HG02981 (cell line): ENCODE measurements at regions not wholly inside any gene's neighbourhood (a gene's known extent, or its start where the extent isn't known, plus 50 kb on each side); places are given as distances from the start of the nearest gene placed in this dataset.

Source experiments
- ATAC-seq: cut with Tn5 transposase; IDR thresholded peaks from one replicate; pipeline ENCODE4 v1.9.1; 2021; ENCODE audit warnings: mild to moderate bottlenecking, moderate library complexity; ENCODE audit not compliant: unreplicated experiment

GRCh38 chr10:43943818-43944360, 295.2 kb upstream of the ZNF32 start:
- no peak for ATAC-seq

GRCh38 chr10:43943119-43943817, 294.6 kb upstream of the ZNF32 start:
- ATAC-seq, result no peak

GRCh38 chr10:43942096-43942850, 293.6 kb upstream of the ZNF32 start:
- no peak for ATAC-seq

- no peak for ATAC-seq
These were observed 292.5 kb upstream of the ZNF32 start for GRCh38 chr10:43940898-43941837.

GRCh38 chr10:43939939-43940820, 291.5 kb upstream of the ZNF32 start:
- no peak for ATAC-seq

GRCh38 chr10:43939389-43939938, 290.8 kb upstream of the ZNF32 start:
- no peak for ATAC-seq

GRCh38 chr10:43938810-43939209, 290.1 kb upstream of the ZNF32 start:
- no peak for ATAC-seq

- ATAC-seq, result no peak
These were observed 282.7 kb upstream of the ZNF32 start for GRCh38 chr10:43931308-43931930.

GRCh38 chr10:43930777-43931176, 282.1 kb upstream of the ZNF32 start:
- no peak for ATAC-seq

- ATAC-seq, result no peak
These were observed 281.6 kb upstream of the ZNF32 start for GRCh38 chr10:43930243-43930642.

GRCh38 chr10:43929122-43929521, 280.4 kb upstream of the ZNF32 start:
- ATAC-seq, result no peak

- ATAC-seq, result no peak
These were observed 279.8 kb upstream of the ZNF32 start for GRCh38 chr10:43928425-43928968.

GRCh38 chr10:43926875-43927406, 278.3 kb upstream of the ZNF32 start:
- no peak for ATAC-seq

- ATAC-seq, result no peak
These were observed 277.7 kb upstream of the ZNF32 start for GRCh38 chr10:43926371-43926770.

- no peak for ATAC-seq
These were observed 277.1 kb upstream of the ZNF32 start for GRCh38 chr10:43925793-43926192.

- no peak for ATAC-seq
These were observed 274.6 kb upstream of the ZNF32 start for GRCh38 chr10:43923328-43923727.

GRCh38 chr10:43922335-43923280, 273.9 kb upstream of the ZNF32 start:
- no peak for ATAC-seq

GRCh38 chr10:43921881-43922280, 273.2 kb upstream of the ZNF32 start:
- no peak for ATAC-seq
